ENCODE measurements at regions not wholly inside any gene's neighbourhood (a gene's known extent, or its start where the extent isn't known, plus 50 kb on each side); places are given as distances from the start of the nearest gene placed in this dataset.

GRCh38 chr19:31946491-31946890 is 398.9 kb upstream of the ZNF507 start:
- DNase-seq (ENCODE audit: low read depth): no peak

- DNase-seq (ENCODE audit: low read depth): no peak
These were observed 397.8 kb upstream of the ZNF507 start for GRCh38 chr19:31947436-31948115.

- DNase-seq (ENCODE audit: low read depth): no peak
These were observed 392.7 kb upstream of the ZNF507 start for GRCh38 chr19:31952693-31953092.

- DNase-seq (ENCODE audit: low read depth): no peak
These were observed 390.3 kb upstream of the ZNF507 start for GRCh38 chr19:31955061-31955460.

GRCh38 chr19:31955884-31956283 is 389.5 kb upstream of the ZNF507 start:
- DNase-seq (ENCODE audit: low read depth): no peak

GRCh38 chr19:31956771-31957392 is 388.5 kb upstream of the ZNF507 start:
- DNase-seq (ENCODE audit: low read depth): no peak

- no peak for DNase-seq (ENCODE audit: low read depth)
These were observed 387.7 kb upstream of the ZNF507 start for GRCh38 chr19:31957711-31958110.

- no peak for DNase-seq (ENCODE audit: low read depth)
These were observed 385.8 kb upstream of the ZNF507 start for GRCh38 chr19:31959527-31960018.

GRCh38 chr19:31960474-31960873 is 384.9 kb upstream of the ZNF507 start:
- DNase-seq (ENCODE audit: low read depth): no peak

GRCh38 chr19:31961191-31961590 is 384.2 kb upstream of the ZNF507 start:
- no peak for DNase-seq (ENCODE audit: low read depth)

- DNase-seq (ENCODE audit: low read depth): no peak
These were observed 383.7 kb upstream of the ZNF507 start for GRCh38 chr19:31961667-31962066.

GRCh38 chr19:31962561-31962996 is 382.8 kb upstream of the ZNF507 start:
- no peak for DNase-seq (ENCODE audit: low read depth)

- no peak for DNase-seq (ENCODE audit: low read depth)
These were observed 381.7 kb upstream of the ZNF507 start for GRCh38 chr19:31963746-31964145.

- DNase-seq (ENCODE audit: low read depth): no peak
These were observed 376.4 kb upstream of the ZNF507 start for GRCh38 chr19:31969016-31969415.

- no peak for DNase-seq (ENCODE audit: low read depth)
These were observed 375.4 kb upstream of the ZNF507 start for GRCh38 chr19:31970027-31970461.

- no peak for DNase-seq (ENCODE audit: low read depth)
These were observed 371.1 kb upstream of the ZNF507 start for GRCh38 chr19:31974290-31974689.

- DNase-seq (ENCODE audit: low read depth): no peak
These were observed 370.5 kb upstream of the ZNF507 start for GRCh38 chr19:31974941-31975340.

GRCh38 chr19:31975461-31975860 is 369.9 kb upstream of the ZNF507 start:
- no peak for DNase-seq (ENCODE audit: low read depth)

GRCh38 chr19:31976775-31977536 is 368.5 kb upstream of the ZNF507 start:
- DNase-seq (ENCODE audit: low read depth): no peak

- DNase-seq (ENCODE audit: low read depth): no peak
These were observed 366.0 kb upstream of the ZNF507 start for GRCh38 chr19:31979362-31979761.

- no peak for DNase-seq (ENCODE audit: low read depth)
These were observed 365.3 kb upstream of the ZNF507 start for GRCh38 chr19:31979949-31980670.

GRCh38 chr19:31980796-31981195 is 364.6 kb upstream of the ZNF507 start:
- DNase-seq (ENCODE audit: low read depth): no peak
